ENCODE measurements at regions not wholly inside any gene's neighbourhood (a gene's known extent, or its start where the extent isn't known, plus 50 kb on each side); places are given as distances from the start of the nearest gene placed in this dataset.

DNA sequence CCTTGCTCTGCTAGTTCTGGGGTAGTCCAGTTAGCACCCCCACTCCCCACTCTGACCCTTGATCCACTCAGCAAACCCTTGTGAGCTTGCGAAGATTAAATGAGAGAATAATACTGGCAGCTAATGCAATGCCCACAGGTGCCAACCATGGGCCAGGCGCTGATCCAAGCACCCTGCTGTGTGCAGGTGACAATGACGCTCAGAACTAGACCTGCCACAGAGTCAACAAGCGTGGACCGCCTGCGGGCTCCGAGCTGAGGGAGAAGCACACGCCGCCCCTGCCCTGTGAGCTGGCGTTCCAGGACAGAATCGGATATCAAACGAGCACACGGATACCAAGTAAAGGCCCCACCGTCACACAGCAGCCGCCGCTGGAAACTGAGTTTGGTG, 129.2 kb downstream of the FAM53A start:
- TF ChIP-seq, protein P1, sequence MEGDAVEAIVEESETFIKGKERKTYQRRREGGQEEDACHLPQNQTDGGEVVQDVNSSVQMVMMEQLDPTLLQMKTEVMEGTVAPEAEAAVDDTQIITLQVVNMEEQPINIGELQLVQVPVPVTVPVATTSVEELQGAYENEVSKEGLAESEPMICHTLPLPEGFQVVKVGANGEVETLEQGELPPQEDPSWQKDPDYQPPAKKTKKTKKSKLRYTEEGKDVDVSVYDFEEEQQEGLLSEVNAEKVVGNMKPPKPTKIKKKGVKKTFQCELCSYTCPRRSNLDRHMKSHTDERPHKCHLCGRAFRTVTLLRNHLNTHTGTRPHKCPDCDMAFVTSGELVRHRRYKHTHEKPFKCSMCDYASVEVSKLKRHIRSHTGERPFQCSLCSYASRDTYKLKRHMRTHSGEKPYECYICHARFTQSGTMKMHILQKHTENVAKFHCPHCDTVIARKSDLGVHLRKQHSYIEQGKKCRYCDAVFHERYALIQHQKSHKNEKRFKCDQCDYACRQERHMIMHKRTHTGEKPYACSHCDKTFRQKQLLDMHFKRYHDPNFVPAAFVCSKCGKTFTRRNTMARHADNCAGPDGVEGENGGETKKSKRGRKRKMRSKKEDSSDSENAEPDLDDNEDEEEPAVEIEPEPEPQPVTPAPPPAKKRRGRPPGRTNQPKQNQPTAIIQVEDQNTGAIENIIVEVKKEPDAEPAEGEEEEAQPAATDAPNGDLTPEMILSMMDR (IDR thresholded peaks at IDR 0.05) = no peak
- TF ChIP-seq POLR2AphosphoS5 (IDR thresholded peaks at IDR 0.05) = no peak
- no peak for TF ChIP-seq EP300 (IDR thresholded peaks at IDR 0.05)
